Natural killer cell treated with Interleukin-12 subunit alpha and Interleukin-12 subunit beta and Interleukin-15 and Interleukin-18, amount 100 ng/mL, for 72 hours (primary cell): ENCODE measurements at regions not wholly inside any gene's neighbourhood (a gene's known extent, or its start where the extent isn't known, plus 50 kb on each side); places are given as distances from the start of the nearest gene placed in this dataset.
"Not testable (repeated sequence)": the region's sequence is repeated elsewhere in the genome, so short reads cannot be mapped to it uniquely, and the experiment has no call there.

Source experiments
- ATAC-seq, 2 donors: fragments of 150-1000 bp; cut with Tn5 transposase in 1 of 2; sonication (Bioruptor Pico), chemical (Tn5 transposase) in 1 of 2; 2 replicates each; pipeline ENCODE4 v1.10.0; 2021
- DNase-seq: peaks from one replicate; pipeline ENCODE4 v3.0.0; 2022; ENCODE audit warnings: low spot score
- H3K27ac Mint-ChIP-seq, 2 donors: 1 replicate in 1 of 2; 2 replicates in 1 of 2; pipeline ENCODE4 v1.8.0; 2022; ENCODE audit warnings: mixed read lengths in 2 of 2, mild to moderate bottlenecking in 1 of 2, moderate library complexity in 1 of 2
- H3K27me3 Mint-ChIP-seq, 2 donors: 1 replicate in 1 of 2; 2 replicates in 1 of 2; pipeline ENCODE4 v1.8.0; 2022; ENCODE audit warnings: mixed read lengths in 2 of 2
- H3K36me3 Mint-ChIP-seq: one replicate; pipeline ENCODE4 v1.8.0; 2022; ENCODE audit warnings: mixed read lengths
- H3K4me1 Mint-ChIP-seq, 2 donors: 1 replicate in 1 of 2; 2 replicates in 1 of 2; pipeline ENCODE4 v1.8.0; 2022; ENCODE audit warnings: low read depth in 2 of 2, mixed read lengths in 2 of 2, mild to moderate bottlenecking in 1 of 2
- H3K4me3 Mint-ChIP-seq: one replicate; pipeline ENCODE4 v1.8.0; 2022; ENCODE audit warnings: mixed read lengths
- H3K9me3 Mint-ChIP-seq: 2 replicates; pipeline ENCODE4 v1.8.0; 2022; ENCODE audit warnings: mixed read lengths

DNA sequence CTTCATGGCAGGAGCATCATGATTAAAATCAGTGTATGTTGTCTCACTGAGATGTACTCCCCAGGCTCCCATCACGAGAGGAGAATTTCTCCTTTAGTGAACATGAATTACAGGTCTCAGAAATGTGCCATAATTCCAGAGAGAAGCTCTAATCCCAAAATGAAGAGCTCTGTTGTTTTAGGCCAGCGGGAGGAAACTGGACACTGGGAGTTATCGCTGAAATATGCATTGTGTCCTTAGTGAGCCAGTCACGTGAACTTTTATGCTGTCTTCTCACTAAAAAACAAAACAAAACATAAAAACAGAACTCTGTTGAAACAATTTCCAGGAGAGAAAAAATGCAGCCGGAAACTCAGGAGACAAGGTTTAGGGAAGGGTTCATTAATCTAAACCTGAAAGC lies 315.7 kb upstream of the NT5E start:
- ATAC-seq, result no peak
- Mint-ChIP-seq H3K9me3 (peaks cover 16% of the 10 kb centered on the region), H3K4me1 (no peaks in the 10 kb centered on the region), H3K27me3 (no peaks in the 10 kb centered on the region), H3K27ac (no peak overlapping the region), H3K36me3 (no peaks in the 10 kb centered on the region), H3K4me3 (no peak overlapping the region)
- DNase-seq, result no peak

DNA sequence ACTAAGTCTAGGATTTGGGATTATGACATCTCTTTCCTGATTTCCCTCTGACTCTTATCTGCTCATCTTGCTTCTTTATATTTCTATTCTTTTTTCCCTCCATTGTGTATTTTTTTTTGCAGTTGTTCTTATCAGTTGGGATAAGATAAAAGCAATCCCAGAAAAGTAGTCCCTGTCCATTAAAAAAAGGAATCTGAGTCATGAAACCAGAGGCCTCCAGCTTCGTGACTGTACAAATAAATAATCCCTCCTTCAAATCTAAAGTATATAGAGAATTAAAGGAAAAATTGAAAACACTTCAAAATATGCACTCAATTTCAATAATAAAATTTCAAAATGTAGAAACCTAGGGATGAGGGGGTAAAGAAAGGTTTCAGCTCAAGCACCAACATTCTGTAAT lies 317.8 kb upstream of the NT5E start:
- no peak for DNase-seq
- H3K9me3 Mint-ChIP-seq, result peaks cover 8% of the 10 kb centered on the region
- no peak for ATAC-seq

DNA sequence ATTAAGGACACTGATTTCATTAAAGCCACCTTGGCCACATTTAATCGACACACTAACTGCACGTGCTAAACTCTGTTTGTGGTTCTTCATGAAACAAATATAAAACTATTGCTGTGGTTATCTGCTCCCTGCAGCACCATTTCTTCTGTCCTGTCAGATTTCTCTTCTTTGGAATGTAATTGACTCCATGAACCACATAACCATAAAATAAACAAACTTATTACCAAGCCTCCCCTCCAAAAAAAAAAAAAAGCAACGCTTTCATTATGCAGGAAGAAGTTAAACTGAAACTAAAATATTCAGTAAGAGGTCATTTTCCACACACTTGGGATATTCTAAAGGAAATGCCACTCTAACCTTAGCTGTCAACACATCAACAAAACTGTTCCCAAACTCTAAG lies 319.1 kb upstream of the NT5E start:
- DNase-seq (no peak), ATAC-seq (no peak)
- Mint-ChIP-seq H3K36me3 (no peaks in the 10 kb centered on the region), H3K27ac (no peak overlapping the region), H3K4me3 (no peak overlapping the region), H3K27me3 (no peaks in the 10 kb centered on the region), H3K9me3 (peaks cover 8% of the 10 kb centered on the region), H3K4me1 (no peaks in the 10 kb centered on the region)

More for the DNA sequence above, 317.8 kb upstream of the NT5E start:
- H3K4me1 Mint-ChIP-seq, result no peaks in the 10 kb centered on the region
- H3K36me3 Mint-ChIP-seq, result no peaks in the 10 kb centered on the region
- H3K4me3 Mint-ChIP-seq, result no peak overlapping the region
- H3K27me3 Mint-ChIP-seq, result no peaks in the 10 kb centered on the region
- no peak overlapping the region for H3K27ac Mint-ChIP-seq

DNA sequence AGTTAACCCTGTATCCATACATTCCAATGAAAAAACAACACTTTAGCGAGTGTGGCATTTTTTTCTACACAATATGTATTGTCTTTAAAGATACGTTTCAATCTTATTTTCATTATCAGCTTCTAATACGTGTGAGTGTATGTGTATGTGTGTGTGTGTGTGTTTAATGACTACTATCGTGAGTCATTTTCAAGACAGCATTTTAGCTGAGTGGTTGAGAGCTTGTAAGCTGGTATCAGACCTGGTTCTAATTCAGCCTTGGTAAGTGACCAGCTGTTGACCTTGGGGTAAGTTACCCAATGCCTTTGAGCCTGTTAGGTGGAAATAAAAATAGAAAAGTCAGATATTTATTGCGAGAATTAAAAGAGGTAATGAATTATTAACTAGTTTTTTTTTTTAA lies 320.0 kb upstream of the NT5E start:
- Mint-ChIP-seq H3K4me3 (no peak overlapping the region), H3K36me3 (no peaks in the 10 kb centered on the region), H3K9me3 (peaks cover 8% of the 10 kb centered on the region), H3K4me1 (no peaks in the 10 kb centered on the region), H3K27ac (no peak overlapping the region), H3K27me3 (no peaks in the 10 kb centered on the region)
- DNase-seq, result no peak
- ATAC-seq, result no peak

DNA sequence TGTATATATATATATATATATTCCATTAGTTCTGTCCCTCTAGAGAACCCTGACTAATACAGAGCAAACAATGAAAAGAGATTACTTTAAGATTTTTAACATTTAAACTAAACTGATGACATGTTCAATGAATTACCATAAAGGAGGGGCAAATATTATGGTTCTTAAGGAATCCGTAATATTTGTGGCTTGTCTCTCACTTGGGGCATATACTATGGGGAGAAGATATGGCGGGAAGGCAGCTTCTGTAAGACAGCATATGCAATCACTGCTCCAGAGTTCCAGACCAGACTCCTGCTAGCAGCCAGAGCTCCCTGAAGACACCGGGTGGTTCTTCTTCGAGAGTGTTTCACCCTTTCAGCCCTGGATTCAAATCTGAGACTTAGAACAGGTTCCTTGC lies 321.1 kb upstream of the NT5E start:
- Mint-ChIP-seq H3K36me3 (no peaks in the 10 kb centered on the region), H3K27me3 (no peaks in the 10 kb centered on the region), H3K4me3 (no peak overlapping the region), H3K9me3 (peaks cover 8% of the 10 kb centered on the region), H3K4me1 (no peaks in the 10 kb centered on the region), H3K27ac (no peak overlapping the region)
- DNase-seq (no peak), ATAC-seq (no peak)

DNA sequence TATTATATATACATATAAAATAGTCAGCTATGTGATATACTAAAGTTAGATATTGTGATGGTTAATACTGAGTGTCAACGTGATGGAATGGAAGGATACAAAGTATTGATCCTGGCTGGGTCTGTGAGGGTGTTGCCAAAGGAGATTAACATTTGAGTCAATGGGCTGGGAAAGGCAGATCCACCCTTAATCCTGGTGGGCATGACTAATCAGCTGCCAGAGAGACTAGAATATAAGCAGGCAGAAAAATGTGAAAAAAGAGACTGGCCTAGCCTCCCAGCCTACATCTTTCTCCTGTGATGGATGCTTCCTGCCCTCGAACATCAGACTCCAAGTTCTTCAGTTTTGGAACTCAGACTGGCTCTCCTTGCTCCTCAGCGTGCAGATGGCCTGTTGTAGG lies 321.6 kb upstream of the NT5E start:
- H3K36me3 Mint-ChIP-seq, H3K4me1 Mint-ChIP-seq, H3K27ac Mint-ChIP-seq, ATAC-seq, H3K27me3 Mint-ChIP-seq, H3K4me3 Mint-ChIP-seq, DNase-seq, H3K9me3 Mint-ChIP-seq: not testable (repeated sequence)

DNA sequence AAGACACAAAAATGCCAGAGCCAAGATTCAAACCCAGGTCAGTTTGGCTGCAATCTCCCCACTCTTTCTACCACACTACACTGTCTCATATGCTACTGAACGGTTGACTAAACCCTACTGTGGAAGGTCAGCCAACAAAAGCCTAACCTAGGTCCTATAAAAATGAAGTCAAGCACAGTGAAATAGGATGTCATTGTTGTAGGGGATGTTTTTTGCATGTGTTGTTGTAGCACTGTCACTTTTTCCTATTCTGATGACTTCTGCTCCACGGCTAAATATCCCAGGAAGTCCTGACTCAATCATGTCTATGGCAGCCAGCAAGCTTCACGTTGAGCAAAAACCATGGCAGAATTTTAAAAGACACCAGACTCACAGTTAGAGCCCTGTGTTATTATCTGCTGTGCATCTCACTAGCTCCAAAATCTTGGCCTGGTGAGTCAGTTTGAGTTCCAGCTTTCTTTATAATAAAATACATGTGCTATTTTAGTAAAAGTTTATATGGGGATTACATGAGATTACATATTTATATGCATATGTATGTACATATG lies 322.1 kb upstream of the NT5E start:
- Mint-ChIP-seq H3K27me3 (no peaks in the 10 kb centered on the region), H3K9me3 (peaks cover 11% of the 10 kb centered on the region), H3K4me3 (no peak overlapping the region), H3K36me3 (no peaks in the 10 kb centered on the region), H3K4me1 (no peaks in the 10 kb centered on the region), H3K27ac (no peak overlapping the region)
- ATAC-seq, result no peak
- no peak for DNase-seq

DNA sequence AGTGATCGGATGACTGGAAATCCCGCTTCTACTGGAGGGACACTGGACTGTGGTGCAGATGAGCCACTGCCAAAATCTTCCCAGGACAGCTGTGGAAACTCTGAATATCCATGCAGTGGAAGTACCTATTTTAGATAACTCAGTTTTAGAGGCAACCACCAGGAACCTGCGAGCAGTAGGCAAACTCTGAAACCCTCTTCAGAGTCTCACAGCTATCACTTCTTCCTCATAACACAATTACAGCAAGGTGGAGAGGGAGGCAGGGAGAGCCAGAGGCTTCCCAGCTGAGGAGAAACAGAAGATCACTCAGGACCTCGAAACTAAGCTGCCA lies 322.8 kb upstream of the NT5E start:
- Mint-ChIP-seq H3K27me3 (no peaks in the 10 kb centered on the region), H3K27ac (no peak overlapping the region), H3K4me3 (no peak overlapping the region), H3K9me3 (peaks cover 12% of the 10 kb centered on the region), H3K4me1 (no peaks in the 10 kb centered on the region), H3K36me3 (no peaks in the 10 kb centered on the region)
- no peak for ATAC-seq
- no peak for DNase-seq

DNA sequence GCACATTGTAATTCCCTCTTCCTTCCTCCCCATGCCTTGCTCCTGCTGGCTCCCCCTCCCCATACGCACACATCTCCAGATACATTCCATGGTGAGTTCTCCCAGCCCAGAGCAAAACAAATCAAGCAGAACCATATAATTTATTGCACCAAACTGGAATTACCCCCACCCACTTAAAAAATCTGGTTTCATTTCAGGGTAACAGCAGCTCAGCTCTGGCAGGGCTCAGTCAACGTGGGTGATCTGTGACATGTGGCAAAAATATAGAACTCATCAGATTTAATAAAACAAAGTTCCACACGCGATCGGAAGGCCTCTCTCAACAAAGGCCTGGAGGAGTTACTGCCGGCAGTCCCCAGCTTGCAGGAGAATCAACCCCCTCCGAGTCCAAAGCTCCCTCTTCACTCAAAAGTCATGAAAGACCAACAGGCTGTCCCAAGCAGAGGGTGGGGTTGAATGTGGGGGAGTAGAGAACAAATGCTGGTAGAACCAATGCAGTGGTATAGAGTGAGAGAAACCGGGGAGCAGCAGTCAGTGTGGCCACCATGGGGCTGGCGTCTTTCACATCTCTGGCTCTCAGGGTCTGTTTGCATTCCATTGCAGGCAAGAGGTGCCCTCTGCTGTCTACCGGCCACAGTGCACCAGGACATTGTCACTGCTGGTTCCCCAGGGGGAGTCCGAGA lies 323.3 kb upstream of the NT5E start:
- H3K27me3 Mint-ChIP-seq, result no peaks in the 10 kb centered on the region
- ATAC-seq, result no peak

DNA sequence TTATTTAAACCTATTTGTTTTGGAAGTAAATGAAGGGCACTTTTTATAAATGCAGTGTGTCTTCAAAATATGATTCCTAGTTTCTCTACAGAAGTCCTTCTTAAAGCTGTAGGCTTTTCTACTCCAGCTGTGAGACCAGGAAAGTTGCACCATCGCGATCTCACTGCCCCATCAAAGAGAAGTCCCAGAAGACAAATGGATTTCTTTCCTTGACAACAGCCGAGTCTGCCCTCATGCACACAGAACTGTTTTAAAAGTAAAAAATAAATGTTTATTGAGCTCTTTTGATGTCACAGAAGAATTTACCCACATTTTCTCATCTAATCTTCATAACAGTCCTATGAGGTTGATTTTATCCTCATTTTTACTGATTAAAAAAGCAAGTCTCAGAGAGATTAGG lies 324.4 kb upstream of the NT5E start:
- Mint-ChIP-seq H3K27ac (no peak overlapping the region), H3K4me1 (no peaks in the 10 kb centered on the region), H3K9me3 (peaks cover 8% of the 10 kb centered on the region), H3K4me3 (no peak overlapping the region), H3K36me3 (no peaks in the 10 kb centered on the region), H3K27me3 (no peaks in the 10 kb centered on the region)
- no peak for ATAC-seq
- no peak for DNase-seq

More for the DNA sequence above, 323.3 kb upstream of the NT5E start:
- DNase-seq, result no peak
- no peaks in the 10 kb centered on the region for H3K4me1 Mint-ChIP-seq
- peaks cover 12% of the 10 kb centered on the region for H3K9me3 Mint-ChIP-seq
- no peak overlapping the region for H3K27ac Mint-ChIP-seq
- no peaks in the 10 kb centered on the region for H3K36me3 Mint-ChIP-seq
- H3K4me3 Mint-ChIP-seq, result no peak overlapping the region

DNA sequence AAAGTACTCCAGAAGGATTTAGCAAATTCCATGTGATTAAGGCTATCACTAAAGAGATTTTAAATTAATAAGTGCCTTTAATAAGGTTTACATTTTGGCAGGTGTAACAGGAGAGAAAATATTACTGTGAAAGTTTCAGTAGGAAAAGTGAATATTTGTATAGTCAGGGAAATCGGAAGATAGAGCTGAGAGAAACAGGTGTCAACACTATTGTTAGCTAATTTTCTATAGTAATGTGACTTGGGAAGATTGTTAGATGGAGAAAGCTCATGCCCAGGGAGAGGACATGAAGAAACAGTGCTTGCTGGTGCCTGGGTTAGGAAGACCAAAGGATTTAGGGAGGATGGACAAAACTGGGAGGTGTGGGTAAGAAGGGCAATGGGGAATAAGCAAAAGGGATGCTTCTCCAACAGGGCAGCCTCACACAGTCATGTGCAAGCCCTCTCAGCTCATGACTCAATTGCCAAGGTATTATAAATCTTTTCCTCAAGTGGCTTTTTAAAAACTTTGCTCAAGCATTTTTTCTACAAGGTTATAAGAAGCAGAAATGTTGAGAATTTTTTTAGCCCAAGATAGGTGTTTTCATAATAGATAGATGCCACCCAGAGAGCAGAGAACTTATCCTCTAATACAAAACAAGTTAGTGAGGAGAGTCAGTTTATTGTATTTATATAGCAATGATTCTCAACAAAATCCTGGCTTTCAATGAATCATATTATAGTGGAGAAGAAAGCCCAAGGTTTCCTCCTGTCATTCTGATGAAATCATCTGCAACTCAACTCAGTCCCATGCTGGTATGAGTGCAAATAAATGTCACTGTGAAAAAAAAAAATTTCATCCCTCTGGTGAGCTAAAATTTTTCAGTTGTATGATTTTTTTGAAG lies 325.2 kb upstream of the NT5E start:
- peaks cover 8% of the 10 kb centered on the region for H3K9me3 Mint-ChIP-seq
- H3K27ac Mint-ChIP-seq, result no peak overlapping the region
- H3K27me3 Mint-ChIP-seq, result no peaks in the 10 kb centered on the region
- H3K4me1 Mint-ChIP-seq, result no peaks in the 10 kb centered on the region
- H3K4me3 Mint-ChIP-seq, result no peak overlapping the region
- DNase-seq, result no peak
- H3K36me3 Mint-ChIP-seq, result no peaks in the 10 kb centered on the region
- no peak for ATAC-seq

DNA sequence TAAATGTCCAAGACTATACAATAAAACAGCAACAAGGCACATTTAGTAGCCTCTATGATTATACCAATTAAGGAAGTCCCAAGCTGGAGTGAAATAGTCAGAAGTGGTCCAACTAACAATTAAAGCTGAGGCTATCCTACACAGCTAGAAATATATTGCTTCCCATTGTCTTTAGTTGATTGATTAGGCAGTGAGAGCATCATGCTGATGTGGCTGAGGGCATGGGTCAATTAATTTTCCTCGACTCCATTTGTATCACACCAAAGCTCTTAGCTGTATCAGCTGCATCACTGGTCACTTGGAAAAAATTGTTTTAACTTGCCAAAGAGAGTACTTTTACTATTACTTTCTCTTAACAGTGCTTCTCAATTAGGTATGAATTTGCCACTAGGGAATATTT lies 328.7 kb upstream of the NT5E start:
- Mint-ChIP-seq H3K27ac (no peak overlapping the region), H3K4me1 (no peaks in the 10 kb centered on the region), H3K9me3 (peaks cover 4% of the 10 kb centered on the region)

DNA sequence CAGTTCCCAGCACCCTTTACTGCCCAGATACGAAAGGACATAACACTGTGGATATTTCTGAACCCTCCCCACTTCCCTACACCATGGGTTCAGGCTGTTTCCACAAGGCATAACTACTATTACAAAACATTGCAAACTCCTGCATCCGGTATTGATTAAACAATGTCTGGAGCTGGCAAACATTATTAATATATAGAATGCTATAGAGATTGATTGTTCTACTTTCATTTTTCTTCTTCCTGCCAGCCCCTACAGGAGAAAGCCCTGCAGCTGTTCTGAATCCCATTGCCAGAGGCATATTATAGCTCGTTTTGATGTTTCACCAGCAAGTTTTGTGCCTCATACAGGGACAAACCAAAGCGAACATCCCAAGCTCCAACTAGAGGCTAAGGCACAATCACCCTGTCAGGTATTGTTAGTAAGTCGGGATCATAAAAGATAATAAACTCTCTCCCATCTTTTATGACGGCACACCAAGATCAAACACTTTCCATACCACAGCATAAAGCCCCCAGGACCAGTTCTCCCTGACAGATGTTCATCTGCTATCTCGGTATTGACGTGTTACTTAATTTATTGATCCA lies 331.1 kb upstream of the NT5E start:
- DNase-seq, result no peak
- Mint-ChIP-seq H3K4me1 (no peaks in the 10 kb centered on the region), H3K9me3 (peaks cover 4% of the 10 kb centered on the region), H3K27ac (no peak overlapping the region), H3K4me3 (no peak overlapping the region), H3K27me3 (no peaks in the 10 kb centered on the region), H3K36me3 (no peaks in the 10 kb centered on the region)
- ATAC-seq, result no peak

More for the DNA sequence above, 328.7 kb upstream of the NT5E start:
- no peaks in the 10 kb centered on the region for H3K36me3 Mint-ChIP-seq
- DNase-seq, result no peak
- H3K27me3 Mint-ChIP-seq, result no peaks in the 10 kb centered on the region
- no peak for ATAC-seq
- no peak overlapping the region for H3K4me3 Mint-ChIP-seq

DNA sequence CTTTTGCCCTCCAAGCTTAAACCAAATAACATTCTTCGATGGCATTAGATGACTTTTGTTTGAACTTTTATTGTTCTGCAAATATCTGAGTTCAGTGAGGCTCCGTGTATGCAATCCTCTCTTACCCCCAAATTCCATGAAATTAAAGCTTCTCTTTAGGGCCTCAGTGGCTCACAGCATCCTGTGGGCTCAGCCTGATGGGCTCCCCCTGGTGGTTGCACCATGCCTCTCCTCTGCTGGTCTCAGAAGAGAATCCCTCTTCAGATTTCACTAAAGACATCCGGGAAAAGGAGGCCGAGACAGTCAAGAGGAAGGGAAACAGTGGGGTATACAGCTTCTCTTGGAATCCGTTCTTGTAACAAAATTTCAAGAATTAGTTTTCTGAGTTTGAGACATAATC lies 331.6 kb upstream of the NT5E start:
- Mint-ChIP-seq H3K27me3 (no peaks in the 10 kb centered on the region), H3K36me3 (no peaks in the 10 kb centered on the region), H3K4me1 (no peaks in the 10 kb centered on the region), H3K27ac (no peak overlapping the region), H3K9me3 (peaks cover 4% of the 10 kb centered on the region), H3K4me3 (no peak overlapping the region)
- ATAC-seq, result no peak
- no peak for DNase-seq
